NB4 (cell line): ENCODE measurements at regions not wholly inside any gene's neighbourhood (a gene's known extent, or its start where the extent isn't known, plus 50 kb on each side); places are given as distances from the start of the nearest gene placed in this dataset.

ENCODE experiments used
- DNase-seq: peaks from one replicate; pipeline ENCODE4 v3.0.0; 2010; ENCODE audit warnings: low read depth
- H3K4me3 ChIP-seq: one replicate; pipeline ENCODE4 v1.5.1; 2011; ENCODE audit warnings: mild to moderate bottlenecking, low read depth, low read length, moderate library complexity
- MYC ChIP-seq: IDR thresholded peaks from 2 replicates; pipeline ENCODE4 v1.6.1; 2011; ENCODE audit warnings: low read depth, low read length
- POLR2A ChIP-seq: IDR thresholded peaks from 2 replicates; pipeline ENCODE4 v1.6.1; 2011; ENCODE audit warnings: mild to moderate bottlenecking; ENCODE audit not compliant: insufficient read length; ENCODE audit errors: extremely low read depth
- TF ChIP-seq, protein P1 (sequence below): IDR thresholded peaks from one replicate; pipeline ENCODE4 v1.5.1; 2012; ENCODE audit warnings: low read depth, low read length
- TF ChIP-seq, protein P2 (sequence below): IDR thresholded peaks from 2 replicates; pipeline ENCODE4 v1.6.1; 2011; ENCODE audit warnings: low read depth, low read length

DNA sequence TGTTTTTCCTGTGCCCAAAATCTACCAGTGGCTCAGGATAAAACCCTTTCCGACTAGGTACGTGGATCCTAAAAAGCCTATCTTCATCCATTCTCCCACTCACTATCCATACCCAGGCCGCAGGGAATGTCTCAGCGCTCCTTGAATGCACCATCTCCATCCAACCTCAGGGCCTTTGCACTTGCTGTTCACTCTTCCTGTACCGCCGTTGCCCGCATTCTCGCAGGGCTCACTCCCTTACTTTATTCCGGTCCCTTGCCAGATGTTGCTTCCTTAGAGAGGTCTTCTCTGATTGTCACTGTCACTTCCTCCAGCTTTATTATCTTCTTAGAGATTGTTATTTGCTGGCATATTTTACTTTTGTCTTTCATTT, 93.3 kb upstream of the ZNF536 start:
- DNase-seq: no peak
- no peak overlapping the region for H3K4me3 ChIP-seq
- TF ChIP-seq, protein P1, sequence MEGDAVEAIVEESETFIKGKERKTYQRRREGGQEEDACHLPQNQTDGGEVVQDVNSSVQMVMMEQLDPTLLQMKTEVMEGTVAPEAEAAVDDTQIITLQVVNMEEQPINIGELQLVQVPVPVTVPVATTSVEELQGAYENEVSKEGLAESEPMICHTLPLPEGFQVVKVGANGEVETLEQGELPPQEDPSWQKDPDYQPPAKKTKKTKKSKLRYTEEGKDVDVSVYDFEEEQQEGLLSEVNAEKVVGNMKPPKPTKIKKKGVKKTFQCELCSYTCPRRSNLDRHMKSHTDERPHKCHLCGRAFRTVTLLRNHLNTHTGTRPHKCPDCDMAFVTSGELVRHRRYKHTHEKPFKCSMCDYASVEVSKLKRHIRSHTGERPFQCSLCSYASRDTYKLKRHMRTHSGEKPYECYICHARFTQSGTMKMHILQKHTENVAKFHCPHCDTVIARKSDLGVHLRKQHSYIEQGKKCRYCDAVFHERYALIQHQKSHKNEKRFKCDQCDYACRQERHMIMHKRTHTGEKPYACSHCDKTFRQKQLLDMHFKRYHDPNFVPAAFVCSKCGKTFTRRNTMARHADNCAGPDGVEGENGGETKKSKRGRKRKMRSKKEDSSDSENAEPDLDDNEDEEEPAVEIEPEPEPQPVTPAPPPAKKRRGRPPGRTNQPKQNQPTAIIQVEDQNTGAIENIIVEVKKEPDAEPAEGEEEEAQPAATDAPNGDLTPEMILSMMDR: no peak

DNA sequence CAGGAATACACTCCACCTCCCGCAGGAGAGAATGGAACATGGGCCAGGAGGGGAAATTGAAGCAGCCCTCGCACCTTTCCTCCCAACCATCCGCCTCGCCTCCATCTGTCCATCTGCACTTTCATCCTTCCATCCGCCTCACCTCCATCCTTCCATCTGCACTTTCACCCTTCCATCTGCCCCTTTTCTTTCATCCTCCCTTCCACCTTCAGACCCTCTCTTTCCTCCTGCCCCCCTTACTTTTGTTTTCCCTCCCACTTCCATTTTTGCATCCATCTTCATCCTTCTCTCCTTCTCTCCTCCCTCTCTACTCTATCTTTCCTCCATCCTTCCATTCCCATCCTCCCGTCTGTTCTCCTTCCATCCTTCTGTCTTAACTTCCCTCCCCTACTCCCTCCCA, 92.2 kb upstream of the ZNF536 start:
- TF ChIP-seq, protein P2, sequence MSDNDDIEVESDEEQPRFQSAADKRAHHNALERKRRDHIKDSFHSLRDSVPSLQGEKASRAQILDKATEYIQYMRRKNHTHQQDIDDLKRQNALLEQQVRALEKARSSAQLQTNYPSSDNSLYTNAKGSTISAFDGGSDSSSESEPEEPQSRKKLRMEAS: no peak
- TF ChIP-seq POLR2A: no peak
- TF ChIP-seq, protein P1: no peak
- TF ChIP-seq MYC: no peak
- H3K4me3 ChIP-seq: no peak overlapping the region
- no peak for DNase-seq

DNA sequence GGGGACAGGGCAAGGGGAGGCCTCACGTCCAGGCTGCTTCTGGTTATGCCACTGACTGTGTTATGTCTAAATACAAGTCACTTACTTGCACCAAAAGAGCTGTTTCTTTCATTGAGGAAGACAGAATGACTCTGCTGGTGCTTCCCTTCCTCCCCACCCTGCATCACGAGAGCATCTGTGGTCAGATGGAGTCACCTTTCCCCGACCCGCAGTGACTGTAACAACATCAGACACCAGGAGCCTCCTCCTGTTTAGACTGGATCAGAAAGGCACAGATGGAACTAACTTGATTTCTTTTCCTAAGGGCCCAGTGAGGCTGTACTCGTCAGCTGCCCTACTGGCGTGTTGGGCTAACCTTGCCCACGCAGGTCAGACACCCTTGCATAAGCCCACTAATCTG, 90.3 kb upstream of the ZNF536 start:
- TF ChIP-seq, protein P1: no peak
- TF ChIP-seq, protein P2: no peak
- TF ChIP-seq POLR2A: no peak
- no peak for TF ChIP-seq MYC

DNA sequence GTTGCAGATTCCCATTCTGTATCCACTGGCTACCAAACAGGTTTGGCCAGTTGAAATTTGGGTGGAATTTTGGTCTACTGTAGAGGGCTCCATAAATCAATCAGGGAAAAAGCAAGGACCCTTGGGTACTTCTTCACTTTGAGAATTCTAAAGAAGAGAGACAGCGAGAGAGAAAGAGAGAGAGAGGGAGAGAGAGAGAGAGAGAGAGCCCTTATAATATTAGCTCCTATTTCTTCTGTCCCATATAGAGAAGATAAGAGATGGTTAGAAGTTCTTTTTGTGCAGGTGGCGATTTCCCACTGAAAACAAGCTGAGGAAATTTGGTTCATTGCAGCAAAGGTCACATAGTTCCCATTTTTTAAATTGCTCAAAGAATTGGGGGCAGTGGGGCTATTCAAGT, 88.6 kb upstream of the ZNF536 start:
- no peak overlapping the region for H3K4me3 ChIP-seq
- TF ChIP-seq MYC (no peak), POLR2A (no peak)
- TF ChIP-seq, protein P2: no peak
- TF ChIP-seq, protein P1: no peak
- no peak for DNase-seq

More for the DNA sequence above, 90.3 kb upstream of the ZNF536 start:
- no peak for DNase-seq
- H3K4me3 ChIP-seq: no peak overlapping the region

DNA sequence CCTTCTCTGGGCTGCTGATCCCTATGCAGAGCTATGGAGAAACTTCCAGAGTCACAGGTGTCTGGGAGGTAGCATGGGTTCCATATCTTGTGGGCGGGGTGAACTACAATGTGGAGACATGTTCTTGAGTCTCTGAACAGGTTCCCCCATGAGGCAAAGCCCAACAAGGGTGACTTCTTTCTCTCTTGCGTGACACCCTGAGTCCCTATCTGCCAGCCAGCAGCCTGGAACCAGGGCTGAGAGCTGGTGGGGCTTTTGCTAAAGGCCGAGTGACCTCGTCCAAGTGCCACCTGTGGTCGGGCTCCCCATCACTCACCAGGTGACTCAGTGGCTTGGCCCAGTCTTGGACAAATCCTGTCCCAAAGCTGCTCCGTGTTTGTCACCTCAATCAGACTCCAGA, 88.0 kb upstream of the ZNF536 start:
- no peak for DNase-seq
- no peak overlapping the region for H3K4me3 ChIP-seq
- TF ChIP-seq MYC (no peak), POLR2A (no peak)
- TF ChIP-seq, protein P2: no peak
- TF ChIP-seq, protein P1: no peak

DNA sequence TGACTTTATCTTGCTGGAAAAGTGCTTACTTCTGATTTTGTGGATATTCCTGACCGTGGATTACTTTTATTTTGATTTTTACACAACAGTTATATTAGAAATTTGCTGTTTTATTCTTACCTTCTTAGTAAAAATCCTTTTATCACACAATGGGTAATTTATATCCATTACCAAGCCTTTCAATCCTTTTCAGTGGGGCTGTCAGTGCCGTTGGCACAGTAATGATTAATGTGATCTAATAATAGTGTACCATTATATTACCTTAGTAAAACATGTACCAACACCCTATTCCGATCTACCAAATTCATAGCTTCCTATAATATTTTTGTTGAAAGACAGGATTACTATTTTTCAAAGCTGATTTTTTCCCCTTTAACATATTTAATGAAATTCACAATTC, 87.3 kb upstream of the ZNF536 start:
- TF ChIP-seq, protein P2: no peak
- TF ChIP-seq, protein P1: no peak
- TF ChIP-seq POLR2A (no peak), MYC (no peak)
- H3K4me3 ChIP-seq: no peak overlapping the region
- DNase-seq: no peak
